Right cardiac atrium (tissue), 5 donors: ENCODE measurements at regions not wholly inside any gene's neighbourhood (a gene's known extent, or its start where the extent isn't known, plus 50 kb on each side); places are given as distances from the start of the nearest gene placed in this dataset.
A peak's percentile ranks its signal among the peaks of the same experiment; 100 is the strongest.

Source experiments
- ATAC-seq, 2 donors: fragments of 200-7000 bp; cut with Tn5 transposase; one replicate each; pipeline versions ENCODE4 v1.8.0 to v1.9.1; 2020; ENCODE audit warnings: moderate library complexity in 2 of 2, mild to moderate bottlenecking in 1 of 2
- DNase-seq, 3 donors: peaks; one replicate each; pipeline ENCODE4 v3.0.0-alpha.2; 2020
- H3K27ac ChIP-seq: one replicate; pipeline ENCODE4 v1.5.1; 2013; ENCODE audit warnings: mild to moderate bottlenecking, low read length, control low read depth, moderate library complexity
- H3K27me3 ChIP-seq: one replicate; pipeline ENCODE4 v1.6.1; 2013; ENCODE audit not compliant: control insufficient read depth, insufficient read depth
- H3K4me1 ChIP-seq: one replicate; pipeline ENCODE4 v1.6.1; 2013; ENCODE audit warnings: low read length; ENCODE audit not compliant: control insufficient read depth, insufficient read depth
- H3K4me3 ChIP-seq: one replicate; pipeline ENCODE4 v1.5.1; 2013; ENCODE audit warnings: low read length, control low read depth
- H3K9me3 ChIP-seq: one replicate; pipeline ENCODE4 v1.6.1; 2013; ENCODE audit warnings: low read length; ENCODE audit not compliant: control insufficient read depth
- WGBS: extraction: QIAGEN DNeasy Blood & Tissue Kit; methylation state at CpG from one replicate; pipeline ENCODE4 v1.1.7; 2013; 5-methylcytosine and 5-hydroxymethylcytosine counted together
- intact Hi-C, 4 donors: fragments of 100-400 bp; cut with DNase I; formaldehyde crosslinking; loops; one replicate each; pipeline versions ENCODE4 v1.11.0 to v1.14.0; 2022 to 2023
- donor health status: healthy with polysubstance abuse.
- donor health status: DM: no; HTN: yes; CAD: no.
- donor health status: DM: no; HTN: no; CAD: no.
- donor health status: DM: no; HTN: yes; CAD: no; lungs with severe emphysema.
- donor health status: DM: yes; HTN: yes; CAD: no.

- peak overlapping the region; percentile 64 for H3K27ac ChIP-seq
- intact Hi-C loops = no loop called here
- no peak overlapping the region for H3K4me3 ChIP-seq
- H3K9me3 ChIP-seq = no peaks in the 10 kb centered on the region
- H3K27me3 ChIP-seq = no peaks in the 10 kb centered on the region
- WGBS = 48% methylated on average over 12 of the region's 12 CpGs
- peaks cover 2% of the 10 kb centered on the region for H3K4me1 ChIP-seq
- DNase-seq = peak; percentile 76 to 83 (median 78)
- peak; percentile 92 to 94 for ATAC-seq
These were observed 172.5 kb downstream of the FOXA2 start for GRCh38 chr20:22411627-22412450.

- H3K9me3 ChIP-seq = no peaks in the 10 kb centered on the region
- DNase-seq = no peak
- H3K27me3 ChIP-seq = no peaks in the 10 kb centered on the region
- 68% methylated on average over 1 of the region's 1 CpG for WGBS
- H3K4me3 ChIP-seq = no peak overlapping the region
- intact Hi-C loops = no loop called here
- no peak overlapping the region for H3K27ac ChIP-seq
- H3K4me1 ChIP-seq = peaks cover 2% of the 10 kb centered on the region
- ATAC-seq = no peak
These were observed 173.1 kb downstream of the FOXA2 start for GRCh38 chr20:22411286-22411626.

GRCh38 chr20:22410556-22411130 is 173.7 kb downstream of the FOXA2 start:
- WGBS = 78% methylated on average over 4 of the region's 4 CpGs
- ATAC-seq (no peak), DNase-seq (no peak)

GRCh38 chr20:22408521-22409402 is 175.6 kb downstream of the FOXA2 start:
- 83% methylated on average over 2 of the region's 2 CpGs for WGBS
- Histone ChIP-seq H3K9me3 (no peaks in the 10 kb centered on the region), H3K4me3 (no peak overlapping the region), H3K27me3 (no peaks in the 10 kb centered on the region), H3K4me1 (peaks cover 2% of the 10 kb centered on the region), H3K27ac (no peak overlapping the region)
- intact Hi-C loops = no loop called here
- ATAC-seq (no peak), DNase-seq (no peak)

More at GRCh38 chr20:22410556-22411130, 173.7 kb downstream of the FOXA2 start:
- no peak overlapping the region for H3K4me3 ChIP-seq
- peaks cover 2% of the 10 kb centered on the region for H3K4me1 ChIP-seq
- H3K27me3 ChIP-seq = no peaks in the 10 kb centered on the region
- H3K27ac ChIP-seq = no peak overlapping the region
- no peaks in the 10 kb centered on the region for H3K9me3 ChIP-seq
- intact Hi-C loops = no loop called here

- H3K4me3 ChIP-seq = no peak overlapping the region
- H3K9me3 ChIP-seq = no peaks in the 10 kb centered on the region
- ATAC-seq (no peak), DNase-seq (no peak)
- intact Hi-C loops = no loop called here
- WGBS = 76% methylated on average over 7 of the region's 7 CpGs
- H3K27me3 ChIP-seq = no peaks in the 10 kb centered on the region
- no peak overlapping the region for H3K27ac ChIP-seq
- H3K4me1 ChIP-seq = peaks cover 2% of the 10 kb centered on the region
These were observed 176.9 kb downstream of the FOXA2 start for GRCh38 chr20:22407237-22408193.

- Histone ChIP-seq H3K4me1 (no peaks in the 10 kb centered on the region), H3K4me3 (no peak overlapping the region), H3K27me3 (peaks cover 2% of the 10 kb centered on the region), H3K27ac (no peak overlapping the region), H3K9me3 (no peaks in the 10 kb centered on the region)
- DNase-seq (peak in 1 of 3 donors; percentile 43), ATAC-seq (no peak)
- intact Hi-C loops = no loop called here
- WGBS = 40% methylated on average over 7 of the region's 7 CpGs
These were observed 179.8 kb downstream of the FOXA2 start for GRCh38 chr20:22404419-22405170.

GRCh38 chr20:22403632-22404361 is 180.6 kb downstream of the FOXA2 start:
- intact Hi-C loops = no loop called here
- Histone ChIP-seq H3K4me3 (peak overlapping the region; percentile 21), H3K27ac (no peak overlapping the region), H3K27me3 (peaks cover 2% of the 10 kb centered on the region), H3K4me1 (no peaks in the 10 kb centered on the region), H3K9me3 (no peaks in the 10 kb centered on the region)
- DNase-seq (no peak), ATAC-seq (peak in 1 of 2 donors; percentile 57)
- 11% methylated on average over 13 of the region's 13 CpGs for WGBS

GRCh38 chr20:22403022-22403631 is 181.2 kb downstream of the FOXA2 start:
- H3K4me3 ChIP-seq = peak overlapping the region; percentile 21
- intact Hi-C loops = no loop called here
- no peaks in the 10 kb centered on the region for H3K4me1 ChIP-seq
- H3K27ac ChIP-seq = no peak overlapping the region
- H3K27me3 ChIP-seq = peaks cover 2% of the 10 kb centered on the region
- ATAC-seq (no peak), DNase-seq (no peak)
- 19% methylated on average over 13 of the region's 13 CpGs for WGBS
- H3K9me3 ChIP-seq = no peaks in the 10 kb centered on the region

- DNase-seq (no peak), ATAC-seq (no peak)
- intact Hi-C loops = no loop called here
- H3K4me1 ChIP-seq = no peaks in the 10 kb centered on the region
- H3K27me3 ChIP-seq = peaks cover 2% of the 10 kb centered on the region
- no peaks in the 10 kb centered on the region for H3K9me3 ChIP-seq
- no peak overlapping the region for H3K27ac ChIP-seq
- no peak overlapping the region for H3K4me3 ChIP-seq
- 81% methylated on average over 7 of the region's 7 CpGs for WGBS
These were observed 181.8 kb downstream of the FOXA2 start for GRCh38 chr20:22402550-22402949.
